ENCODE measurements at regions not wholly inside any gene's neighbourhood (a gene's known extent, or its start where the extent isn't known, plus 50 kb on each side); places are given as distances from the start of the nearest gene placed in this dataset.

DNA sequence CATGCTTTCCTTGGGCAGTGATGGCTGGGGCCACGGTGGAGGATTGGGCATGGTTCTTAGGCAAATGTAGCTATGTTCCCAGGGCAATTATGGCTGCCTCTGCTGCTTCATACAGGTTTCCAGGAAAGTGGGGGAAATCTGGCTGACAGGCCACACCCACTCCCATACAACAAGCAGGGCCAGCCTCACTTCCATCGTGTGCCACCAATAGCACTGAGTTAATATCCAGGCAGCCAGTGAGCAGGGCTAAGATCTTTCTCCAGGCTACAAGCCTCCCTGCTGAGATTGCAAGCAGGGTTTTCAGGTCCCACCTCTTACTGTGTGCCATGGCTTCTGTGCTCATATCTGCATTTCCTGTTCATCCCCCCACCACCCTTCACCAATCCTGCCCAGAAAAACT is 1291.9 kb downstream of the SI start:
- 0% methylated on average over 2 of the region's 2 CpGs for WGBS (ENCODE audit: missing lambda C conversion rate)
- DNase-seq (ENCODE audit: low read depth in 1 of 2, low spot score in 1 of 2), result no peak
- no peak for FAIRE-seq
- Histone ChIP-seq H3K27ac (no peak overlapping the region), H3K4me2 (no peak overlapping the region), H3K9me3 (peaks cover 4% of the 10 kb centered on the region; the same call in 1 of the 3 replicates), H3K4me1 (no peaks in the 10 kb centered on the region), H3K4me3 (no peak overlapping the region)
- POLR2A ChIA-PET, result no interaction called here
- TF ChIP-seq RNF2 (IDR thresholded peaks at IDR 0.05; ENCODE audit: borderline replicate concordance, low read depth), result no peak
- no peak for TF ChIP-seq CHD4 (IDR thresholded peaks at IDR 0.05; ENCODE audit: borderline replicate concordance)
- no peak for TF ChIP-seq PHF8 (IDR thresholded peaks at IDR 0.05; ENCODE audit: borderline replicate concordance, low read depth)
- no peak for TF ChIP-seq SREBF2 (IDR thresholded peaks at IDR 0.05)
- TF ChIP-seq, protein P1, sequence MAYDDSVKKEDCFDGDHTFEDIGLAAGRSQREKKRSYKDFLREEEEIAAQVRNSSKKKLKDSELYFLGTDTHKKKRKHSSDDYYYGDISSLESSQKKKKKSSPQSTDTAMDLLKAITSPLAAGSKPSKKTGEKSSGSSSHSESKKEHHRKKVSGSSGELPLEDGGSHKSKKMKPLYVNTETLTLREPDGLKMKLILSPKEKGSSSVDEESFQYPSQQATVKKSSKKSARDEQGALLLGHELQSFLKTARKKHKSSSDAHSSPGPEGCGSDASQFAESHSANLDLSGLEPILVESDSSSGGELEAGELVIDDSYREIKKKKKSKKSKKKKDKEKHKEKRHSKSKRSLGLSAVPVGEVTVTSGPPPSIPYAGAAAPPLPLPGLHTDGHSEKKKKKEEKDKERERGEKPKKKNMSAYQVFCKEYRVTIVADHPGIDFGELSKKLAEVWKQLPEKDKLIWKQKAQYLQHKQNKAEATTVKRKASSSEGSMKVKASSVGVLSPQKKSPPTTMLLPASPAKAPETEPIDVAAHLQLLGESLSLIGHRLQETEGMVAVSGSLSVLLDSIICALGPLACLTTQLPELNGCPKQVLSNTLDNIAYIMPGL (CRISPR knock-in tag; IDR thresholded peaks at IDR 0.05; ENCODE audit: borderline replicate concordance), result no peak
- TF ChIP-seq HDAC2 (IDR thresholded peaks at IDR 0.05), result no peak
- TF ChIP-seq, protein P2, sequence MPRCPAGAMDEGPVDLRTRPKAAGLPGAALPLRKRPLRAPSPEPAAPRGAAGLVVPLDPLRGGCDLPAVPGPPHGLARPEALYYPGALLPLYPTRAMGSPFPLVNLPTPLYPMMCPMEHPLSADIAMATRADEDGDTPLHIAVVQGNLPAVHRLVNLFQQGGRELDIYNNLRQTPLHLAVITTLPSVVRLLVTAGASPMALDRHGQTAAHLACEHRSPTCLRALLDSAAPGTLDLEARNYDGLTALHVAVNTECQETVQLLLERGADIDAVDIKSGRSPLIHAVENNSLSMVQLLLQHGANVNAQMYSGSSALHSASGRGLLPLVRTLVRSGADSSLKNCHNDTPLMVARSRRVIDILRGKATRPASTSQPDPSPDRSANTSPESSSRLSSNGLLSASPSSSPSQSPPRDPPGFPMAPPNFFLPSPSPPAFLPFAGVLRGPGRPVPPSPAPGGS (IDR thresholded peaks at IDR 0.05), result no peak
- no peak for TF ChIP-seq RCOR1 (IDR thresholded peaks at IDR 0.05; ENCODE audit: low read depth, low read length)
- TF ChIP-seq RFX5 (IDR thresholded peaks at IDR 0.05), result no peak
- no peak for TF ChIP-seq JUNB (IDR thresholded peaks at IDR 0.05)
- TF ChIP-seq EP300 (IDR thresholded peaks at IDR 0.05), result no peak
- TF ChIP-seq CBX2 (IDR thresholded peaks at IDR 0.05; ENCODE audit: borderline replicate concordance, low read depth), result no peak
- TF ChIP-seq JUN (IDR thresholded peaks at IDR 0.05), result no peak
- no peak for TF ChIP-seq KDM1A (IDR thresholded peaks at IDR 0.05; ENCODE audit: low read depth)
- no peak for TF ChIP-seq BHLHE40 (IDR thresholded peaks at IDR 0.05; ENCODE audit: low read depth, low read length)
- CTCF ChIA-PET, result no interaction called here
- no peak for ATAC-seq

DNA sequence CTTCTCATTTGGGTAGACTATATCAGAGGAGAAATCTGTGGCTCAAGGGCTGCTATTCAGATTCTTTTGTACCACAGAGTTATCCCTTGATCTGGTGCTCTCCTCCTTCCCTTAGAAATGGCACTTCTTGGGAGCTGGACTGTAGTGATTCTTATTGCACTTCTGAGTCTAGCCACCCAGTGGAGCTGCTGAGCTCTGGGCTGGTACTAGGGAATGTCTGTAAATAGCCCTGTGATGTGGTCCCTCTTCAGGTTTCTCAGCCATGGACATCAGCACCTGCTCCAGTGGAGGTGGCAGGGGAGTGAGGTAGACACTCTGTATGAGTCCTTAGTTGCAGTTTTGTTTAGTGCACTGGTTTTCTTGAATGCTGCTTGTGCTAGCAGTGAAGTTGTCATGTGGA is 1292.6 kb downstream of the SI start:
- FAIRE-seq (no peak), DNase-seq (ENCODE audit: low read depth in 1 of 2, low spot score in 1 of 2) (peak in 1 of 2 experiments; percentile 4), ATAC-seq (no peak)
- no peak overlapping the region for H3K4me2 ChIP-seq
- no peaks in the 10 kb centered on the region for H3K4me1 ChIP-seq
- no peak overlapping the region for H3K27ac ChIP-seq
- ChIA-PET POLR2A (no interaction called here), CTCF (no interaction called here)
- no peak for TF ChIP-seq JUNB (IDR thresholded peaks at IDR 0.05)
- no peak for TF ChIP-seq CBX8 (IDR thresholded peaks at IDR 0.05)
- TF ChIP-seq NPAS2 (CRISPR knock-in tag; IDR thresholded peaks at IDR 0.05; ENCODE audit: borderline replicate concordance), result no peak
- TF ChIP-seq POLR2AphosphoS2 (conservative IDR thresholded peaks at IDR 0.05; ENCODE audit: low read length), result no peak
- no peak for TF ChIP-seq CEBPB (IDR thresholded peaks at IDR 0.05)
- no peak for TF ChIP-seq SMC3 (IDR thresholded peaks at IDR 0.05)
- no peak for TF ChIP-seq RFX5 (IDR thresholded peaks at IDR 0.05)
- TF ChIP-seq, protein P3, sequence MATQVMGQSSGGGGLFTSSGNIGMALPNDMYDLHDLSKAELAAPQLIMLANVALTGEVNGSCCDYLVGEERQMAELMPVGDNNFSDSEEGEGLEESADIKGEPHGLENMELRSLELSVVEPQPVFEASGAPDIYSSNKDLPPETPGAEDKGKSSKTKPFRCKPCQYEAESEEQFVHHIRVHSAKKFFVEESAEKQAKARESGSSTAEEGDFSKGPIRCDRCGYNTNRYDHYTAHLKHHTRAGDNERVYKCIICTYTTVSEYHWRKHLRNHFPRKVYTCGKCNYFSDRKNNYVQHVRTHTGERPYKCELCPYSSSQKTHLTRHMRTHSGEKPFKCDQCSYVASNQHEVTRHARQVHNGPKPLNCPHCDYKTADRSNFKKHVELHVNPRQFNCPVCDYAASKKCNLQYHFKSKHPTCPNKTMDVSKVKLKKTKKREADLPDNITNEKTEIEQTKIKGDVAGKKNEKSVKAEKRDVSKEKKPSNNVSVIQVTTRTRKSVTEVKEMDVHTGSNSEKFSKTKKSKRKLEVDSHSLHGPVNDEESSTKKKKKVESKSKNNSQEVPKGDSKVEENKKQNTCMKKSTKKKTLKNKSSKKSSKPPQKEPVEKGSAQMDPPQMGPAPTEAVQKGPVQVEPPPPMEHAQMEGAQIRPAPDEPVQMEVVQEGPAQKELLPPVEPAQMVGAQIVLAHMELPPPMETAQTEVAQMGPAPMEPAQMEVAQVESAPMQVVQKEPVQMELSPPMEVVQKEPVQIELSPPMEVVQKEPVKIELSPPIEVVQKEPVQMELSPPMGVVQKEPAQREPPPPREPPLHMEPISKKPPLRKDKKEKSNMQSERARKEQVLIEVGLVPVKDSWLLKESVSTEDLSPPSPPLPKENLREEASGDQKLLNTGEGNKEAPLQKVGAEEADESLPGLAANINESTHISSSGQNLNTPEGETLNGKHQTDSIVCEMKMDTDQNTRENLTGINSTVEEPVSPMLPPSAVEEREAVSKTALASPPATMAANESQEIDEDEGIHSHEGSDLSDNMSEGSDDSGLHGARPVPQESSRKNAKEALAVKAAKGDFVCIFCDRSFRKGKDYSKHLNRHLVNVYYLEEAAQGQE (IDR thresholded peaks at IDR 0.05), result no peak
- no peak for TF ChIP-seq EP300 (IDR thresholded peaks at IDR 0.05)
- TF ChIP-seq FOSB (CRISPR knock-in tag; IDR thresholded peaks at IDR 0.05), result no peak
- TF ChIP-seq CHD4 (IDR thresholded peaks at IDR 0.05; ENCODE audit: borderline replicate concordance), result no peak
- TF ChIP-seq RNF2 (IDR thresholded peaks at IDR 0.05; ENCODE audit: borderline replicate concordance, low read depth), result no peak
- TF ChIP-seq RARB (CRISPR knock-in tag; IDR thresholded peaks at IDR 0.05), result no peak
- TF ChIP-seq, protein P4, sequence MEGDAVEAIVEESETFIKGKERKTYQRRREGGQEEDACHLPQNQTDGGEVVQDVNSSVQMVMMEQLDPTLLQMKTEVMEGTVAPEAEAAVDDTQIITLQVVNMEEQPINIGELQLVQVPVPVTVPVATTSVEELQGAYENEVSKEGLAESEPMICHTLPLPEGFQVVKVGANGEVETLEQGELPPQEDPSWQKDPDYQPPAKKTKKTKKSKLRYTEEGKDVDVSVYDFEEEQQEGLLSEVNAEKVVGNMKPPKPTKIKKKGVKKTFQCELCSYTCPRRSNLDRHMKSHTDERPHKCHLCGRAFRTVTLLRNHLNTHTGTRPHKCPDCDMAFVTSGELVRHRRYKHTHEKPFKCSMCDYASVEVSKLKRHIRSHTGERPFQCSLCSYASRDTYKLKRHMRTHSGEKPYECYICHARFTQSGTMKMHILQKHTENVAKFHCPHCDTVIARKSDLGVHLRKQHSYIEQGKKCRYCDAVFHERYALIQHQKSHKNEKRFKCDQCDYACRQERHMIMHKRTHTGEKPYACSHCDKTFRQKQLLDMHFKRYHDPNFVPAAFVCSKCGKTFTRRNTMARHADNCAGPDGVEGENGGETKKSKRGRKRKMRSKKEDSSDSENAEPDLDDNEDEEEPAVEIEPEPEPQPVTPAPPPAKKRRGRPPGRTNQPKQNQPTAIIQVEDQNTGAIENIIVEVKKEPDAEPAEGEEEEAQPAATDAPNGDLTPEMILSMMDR (IDR thresholded peaks at IDR 0.05), result no peak
- peaks cover 4% of the 10 kb centered on the region; the same call in 1 of the 3 replicates for H3K9me3 ChIP-seq
- no peak overlapping the region for H3K4me3 ChIP-seq

All from A549 (cell line).